ENCODE measurements at regions not wholly inside any gene's neighbourhood (a gene's known extent, or its start where the extent isn't known, plus 50 kb on each side); places are given as distances from the start of the nearest gene placed in this dataset.

DNA sequence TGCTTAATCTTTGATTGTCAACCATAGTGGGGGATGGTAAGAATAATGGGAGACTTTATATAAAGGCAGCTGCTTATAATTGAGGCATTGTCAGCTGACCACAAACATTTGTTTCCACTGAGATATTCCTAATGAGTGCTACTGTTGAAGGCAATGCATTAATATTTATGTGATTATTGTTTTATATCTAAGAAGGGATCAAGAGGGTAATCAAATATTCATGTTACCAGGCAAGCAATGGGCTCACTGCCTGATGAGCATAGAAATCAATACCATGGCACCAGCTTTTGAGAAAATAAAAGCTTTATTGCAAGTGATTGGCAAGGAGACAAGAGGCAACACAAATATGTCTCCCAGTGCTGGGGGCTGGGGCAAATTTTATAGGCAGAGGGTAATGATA is 706.7 kb upstream of the ADAMTS5 start:
- H3K27me3 ChIP-seq (ENCODE audit: control insufficient read depth, insufficient read depth, low read length), result no peaks in the 10 kb centered on the region
- H3K27ac ChIP-seq (ENCODE audit: low read depth, low read length), result no peak overlapping the region
- CTCF ChIA-PET, result no interaction called here
- H3K9me3 ChIP-seq (ENCODE audit: control insufficient read depth, insufficient read depth, low read length), result no peaks in the 10 kb centered on the region; the same call in 1 of the 2 replicates
- H3K4me3 ChIP-seq (ENCODE audit: low read depth, low read length), result no peak overlapping the region
- POLR2A ChIA-PET, result no interaction called here
- DNase-seq (ENCODE audit: low read depth, low spot score), result no peak
- TF ChIP-seq, protein P1, sequence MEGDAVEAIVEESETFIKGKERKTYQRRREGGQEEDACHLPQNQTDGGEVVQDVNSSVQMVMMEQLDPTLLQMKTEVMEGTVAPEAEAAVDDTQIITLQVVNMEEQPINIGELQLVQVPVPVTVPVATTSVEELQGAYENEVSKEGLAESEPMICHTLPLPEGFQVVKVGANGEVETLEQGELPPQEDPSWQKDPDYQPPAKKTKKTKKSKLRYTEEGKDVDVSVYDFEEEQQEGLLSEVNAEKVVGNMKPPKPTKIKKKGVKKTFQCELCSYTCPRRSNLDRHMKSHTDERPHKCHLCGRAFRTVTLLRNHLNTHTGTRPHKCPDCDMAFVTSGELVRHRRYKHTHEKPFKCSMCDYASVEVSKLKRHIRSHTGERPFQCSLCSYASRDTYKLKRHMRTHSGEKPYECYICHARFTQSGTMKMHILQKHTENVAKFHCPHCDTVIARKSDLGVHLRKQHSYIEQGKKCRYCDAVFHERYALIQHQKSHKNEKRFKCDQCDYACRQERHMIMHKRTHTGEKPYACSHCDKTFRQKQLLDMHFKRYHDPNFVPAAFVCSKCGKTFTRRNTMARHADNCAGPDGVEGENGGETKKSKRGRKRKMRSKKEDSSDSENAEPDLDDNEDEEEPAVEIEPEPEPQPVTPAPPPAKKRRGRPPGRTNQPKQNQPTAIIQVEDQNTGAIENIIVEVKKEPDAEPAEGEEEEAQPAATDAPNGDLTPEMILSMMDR (IDR thresholded peaks at IDR 0.05; ENCODE audit: low read depth, low read length), result no peak

DNA sequence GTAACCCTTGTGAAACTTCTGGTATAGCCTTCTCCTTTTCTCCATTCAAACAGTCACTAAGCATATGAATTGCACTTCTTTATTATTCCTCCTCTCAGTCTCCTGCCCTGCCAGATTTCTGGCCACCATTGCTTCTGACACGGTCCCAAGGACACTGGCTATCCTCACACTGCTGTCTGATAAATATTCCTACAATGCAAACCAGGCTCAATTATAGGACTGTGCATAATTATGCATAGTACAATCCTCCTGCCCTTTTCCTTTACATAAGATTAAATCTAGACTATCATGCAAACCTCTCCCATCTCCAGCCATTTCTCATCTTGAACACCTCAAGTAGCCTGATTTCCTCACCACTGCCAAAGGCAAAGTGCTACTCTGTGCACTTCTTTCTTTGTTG is 704.3 kb upstream of the ADAMTS5 start:
- no peak overlapping the region for H3K4me3 ChIP-seq (ENCODE audit: low read depth, low read length)
- ChIA-PET CTCF (no interaction called here), POLR2A (no interaction called here)
- H3K27me3 ChIP-seq (ENCODE audit: control insufficient read depth, insufficient read depth, low read length), result no peaks in the 10 kb centered on the region
- TF ChIP-seq, protein P1 (IDR thresholded peaks at IDR 0.05; ENCODE audit: low read depth, low read length), result no peak
- DNase-seq (ENCODE audit: low read depth, low spot score), result no peak
- H3K9me3 ChIP-seq (ENCODE audit: control insufficient read depth, insufficient read depth, low read length), result no peaks in the 10 kb centered on the region; the same call in 1 of the 2 replicates
- H3K27ac ChIP-seq (ENCODE audit: low read depth, low read length), result no peak overlapping the region

DNA sequence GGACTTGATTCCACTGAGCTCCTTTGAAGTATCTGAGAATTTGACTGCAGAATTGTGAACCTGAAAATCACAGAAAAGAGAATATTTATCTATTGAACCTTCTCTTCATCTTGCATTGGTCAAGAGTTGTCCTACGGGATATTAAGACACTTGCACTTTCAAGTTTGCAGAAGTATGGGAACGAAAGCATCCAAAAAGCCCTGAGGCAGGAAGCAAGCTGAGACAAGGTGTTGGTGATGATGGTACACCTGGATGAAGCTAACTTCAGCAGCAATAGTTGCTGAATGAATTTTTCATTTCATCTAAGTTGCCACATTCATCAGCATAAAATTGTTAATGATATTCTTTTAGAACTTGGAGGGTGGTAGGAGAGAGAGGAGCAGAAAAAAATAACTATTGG is 686.6 kb upstream of the ADAMTS5 start:
- POLR2A ChIA-PET, result no interaction called here
- CTCF ChIA-PET, result no interaction called here
- Histone ChIP-seq H3K9me3 (ENCODE audit: control insufficient read depth, insufficient read depth, low read length) (no peaks in the 10 kb centered on the region), H3K27me3 (ENCODE audit: control insufficient read depth, insufficient read depth, low read length) (no peaks in the 10 kb centered on the region), H3K4me3 (ENCODE audit: low read depth, low read length) (no peak overlapping the region), H3K27ac (ENCODE audit: low read depth, low read length) (no peak overlapping the region)
- no peak for DNase-seq (ENCODE audit: low read depth, low spot score)
- TF ChIP-seq, protein P1 (IDR thresholded peaks at IDR 0.05; ENCODE audit: low read depth, low read length), result no peak

DNA sequence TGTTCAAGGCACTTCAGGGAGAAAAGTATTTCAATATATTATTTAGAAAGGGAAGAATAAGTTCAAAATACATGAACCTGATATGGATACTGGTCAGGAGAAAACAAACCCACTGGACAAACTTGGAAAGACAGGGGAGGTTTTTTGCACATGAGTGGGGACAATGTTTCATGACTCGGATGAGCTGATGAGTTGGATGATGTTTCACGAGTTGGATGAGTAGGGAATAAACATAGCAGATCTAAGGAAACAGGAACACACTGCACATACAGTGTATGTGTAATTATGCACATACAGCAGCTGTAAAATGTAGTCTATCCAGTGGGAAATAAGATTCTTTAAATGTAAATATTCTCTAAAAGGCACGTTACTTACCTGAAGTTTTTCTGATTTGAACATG is 682.9 kb upstream of the ADAMTS5 start:
- Histone ChIP-seq H3K27ac (ENCODE audit: low read depth, low read length) (no peak overlapping the region), H3K4me3 (ENCODE audit: low read depth, low read length) (no peak overlapping the region), H3K9me3 (ENCODE audit: control insufficient read depth, insufficient read depth, low read length) (no peaks in the 10 kb centered on the region), H3K27me3 (ENCODE audit: control insufficient read depth, insufficient read depth, low read length) (no peaks in the 10 kb centered on the region)
- TF ChIP-seq, protein P1 (IDR thresholded peaks at IDR 0.05; ENCODE audit: low read depth, low read length), result no peak
- no peak for DNase-seq (ENCODE audit: low read depth, low spot score)
- POLR2A ChIA-PET, result no interaction called here
- CTCF ChIA-PET, result no interaction called here

DNA sequence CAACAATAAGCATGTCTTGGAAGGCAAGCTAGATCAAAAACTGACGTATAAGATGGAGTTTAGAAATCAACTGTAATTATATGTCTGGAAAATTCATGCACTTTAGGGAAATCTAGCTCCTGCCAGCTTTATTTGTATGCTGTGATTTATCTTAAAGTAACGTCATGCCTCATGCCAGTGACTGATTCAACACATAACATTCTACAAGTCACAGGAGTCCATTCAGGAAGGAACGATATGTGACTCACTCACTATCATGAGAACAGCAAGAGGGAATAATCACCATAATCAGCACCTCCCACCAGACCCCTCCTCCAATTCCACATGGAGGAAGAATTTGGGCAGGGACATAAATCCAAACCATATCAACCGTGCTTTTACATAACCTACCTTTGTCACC is 682.4 kb upstream of the ADAMTS5 start:
- Histone ChIP-seq H3K27me3 (ENCODE audit: control insufficient read depth, insufficient read depth, low read length) (no peaks in the 10 kb centered on the region), H3K27ac (ENCODE audit: low read depth, low read length) (no peak overlapping the region), H3K4me3 (ENCODE audit: low read depth, low read length) (no peak overlapping the region), H3K9me3 (ENCODE audit: control insufficient read depth, insufficient read depth, low read length) (no peaks in the 10 kb centered on the region)
- POLR2A ChIA-PET, result interaction anchor here (0.6 kb wide), 1 partner anchor 842 kb away, joined by 4 read pairs; no protein-coding TSS in a partner anchor
- DNase-seq (ENCODE audit: low read depth, low spot score), result peak; percentile 61
- TF ChIP-seq, protein P1 (IDR thresholded peaks at IDR 0.05; ENCODE audit: low read depth, low read length), result no peak
- CTCF ChIA-PET, result no interaction called here
